GM23338 (cell line): ENCODE measurements at regions not wholly inside any gene's neighbourhood (a gene's known extent, or its start where the extent isn't known, plus 50 kb on each side); places are given as distances from the start of the nearest gene placed in this dataset.

Experiments used
- CREB1 ChIP-seq: fragments of 250-450 bp; sonication (Bioruptor Pico); IDR thresholded peaks from 2 replicates; pipeline ENCODE4 v1.5.0; 2020; ENCODE audit warnings: low read depth, mild to moderate bottlenecking, moderate library complexity
- CTCF ChIP-seq, 2 experiments: fragments of 200-600 bp in 1 of 2; sonication (generic) in 1 of 2; conservative IDR thresholded peaks; 2 replicates each; pipeline versions ENCODE4 v1.5.1 to v1.6.1; 2016 to 2017; ENCODE audit warnings: antibody characterized with exemption in 2 of 2, low read depth in 2 of 2, mild to moderate bottlenecking in 2 of 2, moderate library complexity in 1 of 2
- EZH2 ChIP-seq: fragments of 200-600 bp; sonication (generic); IDR thresholded peaks from one replicate; pipeline ENCODE4 v1.8.0; 2017; ENCODE audit warnings: antibody characterized with exemption, mild to moderate bottlenecking, low read depth; ENCODE audit not compliant: unreplicated experiment
- EZH2phosphoT487 ChIP-seq: fragments of 200-600 bp; sonication (generic); IDR thresholded peaks from one replicate; pipeline ENCODE4 v1.8.1; 2018; ENCODE audit warnings: antibody characterized with exemption; ENCODE audit not compliant: unreplicated experiment
- JUNB ChIP-seq: IDR thresholded peaks from one replicate; pipeline ENCODE4 v1.6.1; 2016; ENCODE audit warnings: antibody characterized with exemption; ENCODE audit not compliant: unreplicated experiment
- NANOG ChIP-seq: IDR thresholded peaks from 2 replicates; pipeline ENCODE4 v1.6.1; 2016; ENCODE audit warnings: antibody characterized with exemption, borderline replicate concordance
- POLR2AphosphoS5 ChIP-seq: IDR thresholded peaks from 2 replicates; pipeline ENCODE4 v1.6.1; 2016; ENCODE audit warnings: antibody characterized with exemption, low read depth
- REST ChIP-seq: IDR thresholded peaks from one replicate; pipeline ENCODE4 v1.6.1; 2018; ENCODE audit warnings: antibody characterized with exemption; ENCODE audit not compliant: unreplicated experiment
- STAT1 ChIP-seq: IDR thresholded peaks from one replicate; pipeline ENCODE4 v1.6.1; 2016; ENCODE audit warnings: antibody characterized with exemption; ENCODE audit not compliant: unreplicated experiment
- ZNF114 ChIP-seq: fragments of 250-450 bp; sonication (Bioruptor Pico); IDR thresholded peaks from 2 replicates; pipeline ENCODE4 v1.5.0; 2020; ENCODE audit warnings: mild to moderate bottlenecking, moderate library complexity
- ZNF331 ChIP-seq: fragments of 250-450 bp; sonication (Bioruptor Pico); IDR thresholded peaks from 2 replicates; pipeline ENCODE4 v1.5.0; 2020; ENCODE audit warnings: low read depth, mild to moderate bottlenecking, moderate library complexity
- ZNF462 ChIP-seq: fragments of 250-450 bp; sonication (Bioruptor Pico); IDR thresholded peaks from 2 replicates; pipeline ENCODE4 v1.5.0; 2020; ENCODE audit warnings: mild to moderate bottlenecking, moderate library complexity

- no peak for TF ChIP-seq CTCF (conservative IDR thresholded peaks at IDR 0.05; ENCODE audit: low read depth in 2 of 2)
- no peak for TF ChIP-seq POLR2AphosphoS5
- no peak for TF ChIP-seq CREB1 (CRISPR knock-in tag)
- TF ChIP-seq EZH2phosphoT487 = no peak
- no peak for TF ChIP-seq JUNB
- TF ChIP-seq EZH2 = no peak
- no peak for TF ChIP-seq NANOG
- no peak for TF ChIP-seq REST
- no peak for TF ChIP-seq ZNF114 (CRISPR knock-in tag)
- TF ChIP-seq ZNF331 (CRISPR knock-in tag) = no peak
- TF ChIP-seq STAT1 = no peak
- TF ChIP-seq ZNF462 (CRISPR knock-in tag) = no peak
Observed at GRCh38 chr5:6873359-6873758, 160.1 kb downstream of the TENT4A start.
